Loucy (cell line): ENCODE measurements at regions not wholly inside any gene's neighbourhood (a gene's known extent, or its start where the extent isn't known, plus 50 kb on each side); places are given as distances from the start of the nearest gene placed in this dataset.

Source experiments
- EZH2phosphoT487 ChIP-seq: fragments of 200-600 bp; IDR thresholded peaks from 2 replicates; pipeline ENCODE4 v1.6.1; 2018; ENCODE audit warnings: antibody characterized with exemption, mild to moderate bottlenecking, moderate library complexity, borderline replicate concordance
- TF ChIP-seq, protein P1 (sequence below): fragments of 200-600 bp; sonication (generic); conservative IDR thresholded peaks from 2 replicates; pipeline ENCODE4 v1.5.1; 2014; ENCODE audit warnings: mild to moderate bottlenecking, antibody characterized with exemption, low read length

DNA sequence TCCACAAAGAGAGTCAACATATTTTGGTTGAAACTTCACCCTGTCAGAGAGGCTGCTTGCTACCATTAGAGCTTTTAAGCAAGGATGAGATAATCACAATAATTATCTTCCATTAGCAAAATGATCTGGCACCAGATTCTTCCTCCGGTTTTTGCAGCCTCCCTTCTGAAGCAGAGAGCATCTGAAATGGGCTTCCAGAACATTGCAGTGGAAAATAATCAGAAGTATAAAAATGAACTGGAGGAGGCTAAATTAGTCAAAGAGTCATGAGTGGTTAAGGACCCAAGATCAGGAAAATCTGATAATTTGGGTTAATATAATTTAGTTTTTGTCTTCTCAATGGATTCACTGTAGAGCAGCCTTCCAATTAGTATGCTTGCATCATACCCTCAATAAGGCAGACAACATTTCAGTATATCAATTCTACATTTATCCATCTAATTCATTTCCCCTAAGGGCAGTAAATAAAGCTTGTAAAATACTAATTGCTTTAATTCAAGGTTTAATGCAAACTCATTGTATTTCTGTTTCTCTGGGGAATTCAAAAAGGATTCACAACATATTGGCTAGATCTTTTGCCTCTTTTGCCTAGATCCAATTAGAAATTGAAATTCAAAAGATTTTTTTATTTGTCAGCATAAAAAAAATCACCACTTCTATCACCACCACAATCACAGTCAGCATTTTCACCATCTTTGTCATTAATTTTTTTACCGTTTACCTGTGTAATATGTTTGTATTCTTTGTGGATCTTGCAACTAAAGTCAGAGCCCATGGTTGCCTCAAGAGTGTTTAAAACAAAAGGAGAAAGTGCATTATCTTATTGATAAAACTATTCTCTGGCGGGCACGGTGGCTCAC lies 537.2 kb upstream of the DCC start:
- TF ChIP-seq, protein P1, sequence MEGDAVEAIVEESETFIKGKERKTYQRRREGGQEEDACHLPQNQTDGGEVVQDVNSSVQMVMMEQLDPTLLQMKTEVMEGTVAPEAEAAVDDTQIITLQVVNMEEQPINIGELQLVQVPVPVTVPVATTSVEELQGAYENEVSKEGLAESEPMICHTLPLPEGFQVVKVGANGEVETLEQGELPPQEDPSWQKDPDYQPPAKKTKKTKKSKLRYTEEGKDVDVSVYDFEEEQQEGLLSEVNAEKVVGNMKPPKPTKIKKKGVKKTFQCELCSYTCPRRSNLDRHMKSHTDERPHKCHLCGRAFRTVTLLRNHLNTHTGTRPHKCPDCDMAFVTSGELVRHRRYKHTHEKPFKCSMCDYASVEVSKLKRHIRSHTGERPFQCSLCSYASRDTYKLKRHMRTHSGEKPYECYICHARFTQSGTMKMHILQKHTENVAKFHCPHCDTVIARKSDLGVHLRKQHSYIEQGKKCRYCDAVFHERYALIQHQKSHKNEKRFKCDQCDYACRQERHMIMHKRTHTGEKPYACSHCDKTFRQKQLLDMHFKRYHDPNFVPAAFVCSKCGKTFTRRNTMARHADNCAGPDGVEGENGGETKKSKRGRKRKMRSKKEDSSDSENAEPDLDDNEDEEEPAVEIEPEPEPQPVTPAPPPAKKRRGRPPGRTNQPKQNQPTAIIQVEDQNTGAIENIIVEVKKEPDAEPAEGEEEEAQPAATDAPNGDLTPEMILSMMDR, result no peak
- no peak for TF ChIP-seq EZH2phosphoT487
